ENCODE measurements at regions not wholly inside any gene's neighbourhood (a gene's known extent, or its start where the extent isn't known, plus 50 kb on each side); places are given as distances from the start of the nearest gene placed in this dataset.
"Not testable (repeated sequence)": the region's sequence is repeated elsewhere in the genome, so short reads cannot be mapped to it uniquely, and the experiment has no call there.

GRCh38 chr10:61040399-61041016, 96.5 kb upstream of the RHOBTB1 start:
- no peak for DNase-seq

DNA sequence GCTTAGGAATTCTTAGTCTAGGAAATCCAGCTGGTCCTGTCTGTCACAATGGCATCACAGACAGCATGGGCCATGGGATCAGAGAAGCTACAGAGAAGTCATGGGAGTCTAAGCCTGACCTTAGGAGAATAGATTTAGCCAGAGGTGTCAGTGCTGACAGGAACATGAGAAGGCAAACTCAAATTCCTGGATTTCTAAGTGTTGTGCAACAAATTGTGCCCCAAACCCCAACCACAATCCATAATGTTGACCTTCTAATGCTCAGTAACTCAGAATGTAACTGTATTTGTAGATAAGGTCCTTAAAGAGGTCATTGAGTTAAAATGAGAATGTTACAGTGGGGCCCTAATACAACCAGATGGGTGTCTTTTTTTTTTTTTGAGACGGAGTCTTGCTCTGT, 95.9 kb upstream of the RHOBTB1 start:
- no peak for DNase-seq

GRCh38 chr10:61037261-61037830, 93.4 kb upstream of the RHOBTB1 start:
- DNase-seq = not testable (repeated sequence)

DNA sequence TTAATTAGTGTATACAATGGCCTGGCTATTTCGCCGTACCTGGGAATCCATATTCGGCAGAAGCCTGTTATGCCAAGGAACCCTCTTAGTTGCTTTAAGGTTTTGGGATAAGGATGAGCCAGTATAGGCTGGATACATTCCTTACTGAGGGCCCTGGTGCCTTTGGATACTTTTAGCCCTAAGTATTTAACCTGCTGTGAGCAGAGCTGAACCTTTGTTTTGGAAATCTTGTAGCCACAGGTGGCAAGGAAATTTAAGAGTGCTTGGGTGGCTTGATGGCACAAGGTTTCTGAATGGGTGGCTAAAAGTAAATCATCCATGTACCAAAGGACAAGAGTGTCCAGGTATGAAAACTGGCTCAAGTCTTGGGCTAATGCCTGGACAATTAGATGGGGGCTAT, 92.2 kb upstream of the RHOBTB1 start:
- DNase-seq = not testable (repeated sequence)

- no peak for DNase-seq
These were observed 87.4 kb upstream of the RHOBTB1 start for GRCh38 chr10:61031341-61031740.

DNA sequence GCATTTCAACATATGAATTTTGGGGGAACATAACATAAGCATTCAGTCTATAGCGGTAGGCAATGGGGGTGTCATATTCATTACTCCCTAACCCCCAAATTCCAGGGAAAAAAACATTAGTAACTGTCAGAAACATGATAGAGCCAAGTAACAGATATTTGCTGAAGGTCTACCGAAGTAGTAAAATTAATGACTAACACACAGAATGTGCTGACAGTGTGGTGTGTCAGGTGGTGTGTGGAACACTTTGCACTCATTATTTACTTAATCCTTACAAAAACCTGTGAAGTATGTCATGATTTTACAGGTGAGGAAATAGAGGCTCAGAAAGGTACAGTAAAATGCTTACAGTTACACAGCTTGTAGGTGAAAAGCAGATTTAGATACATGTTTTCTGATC, 85.4 kb upstream of the RHOBTB1 start:
- no peak for DNase-seq

DNA sequence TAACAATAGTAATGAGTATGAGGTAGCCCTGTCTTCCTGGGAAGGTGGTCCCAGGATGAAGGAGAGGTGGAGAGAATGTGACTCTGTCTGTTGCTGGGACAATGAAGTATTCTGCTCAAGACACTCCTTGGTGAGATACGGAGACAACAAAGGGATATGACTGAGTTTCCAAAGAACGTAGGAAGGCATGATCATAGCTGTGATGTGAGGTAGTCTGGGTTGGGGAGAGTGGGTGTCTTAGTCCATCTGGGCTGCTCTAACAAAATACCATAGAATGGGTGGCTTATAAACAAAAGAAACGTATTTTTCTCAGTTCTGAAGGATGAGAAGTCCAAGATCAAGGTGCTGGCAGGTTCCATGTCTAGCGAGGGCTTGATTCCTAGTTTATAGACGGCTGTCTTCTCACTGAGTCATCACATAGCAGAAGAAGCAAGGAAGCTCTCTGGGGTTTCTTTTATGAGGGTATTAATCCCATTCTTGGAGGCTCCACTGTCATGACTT, 84.9 kb upstream of the RHOBTB1 start:
- no peak for DNase-seq

DNA sequence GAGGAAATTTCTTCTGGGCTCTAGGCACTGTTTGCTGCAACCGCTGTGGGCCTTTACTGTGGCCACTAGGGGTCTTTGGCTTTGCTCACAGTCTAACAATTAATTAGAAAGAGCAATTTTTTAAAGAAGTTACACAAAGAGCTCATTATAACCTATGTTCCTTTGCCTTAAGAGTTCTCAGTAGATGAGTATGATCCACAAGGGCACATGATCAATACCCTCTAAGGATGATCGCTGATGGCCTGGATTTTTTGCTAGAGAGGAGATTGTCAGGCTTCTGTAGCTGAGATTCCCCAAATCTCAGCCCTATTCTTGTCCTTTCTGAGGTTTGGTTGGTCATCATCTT, 80.8 kb upstream of the RHOBTB1 start:
- no peak for DNase-seq

DNA sequence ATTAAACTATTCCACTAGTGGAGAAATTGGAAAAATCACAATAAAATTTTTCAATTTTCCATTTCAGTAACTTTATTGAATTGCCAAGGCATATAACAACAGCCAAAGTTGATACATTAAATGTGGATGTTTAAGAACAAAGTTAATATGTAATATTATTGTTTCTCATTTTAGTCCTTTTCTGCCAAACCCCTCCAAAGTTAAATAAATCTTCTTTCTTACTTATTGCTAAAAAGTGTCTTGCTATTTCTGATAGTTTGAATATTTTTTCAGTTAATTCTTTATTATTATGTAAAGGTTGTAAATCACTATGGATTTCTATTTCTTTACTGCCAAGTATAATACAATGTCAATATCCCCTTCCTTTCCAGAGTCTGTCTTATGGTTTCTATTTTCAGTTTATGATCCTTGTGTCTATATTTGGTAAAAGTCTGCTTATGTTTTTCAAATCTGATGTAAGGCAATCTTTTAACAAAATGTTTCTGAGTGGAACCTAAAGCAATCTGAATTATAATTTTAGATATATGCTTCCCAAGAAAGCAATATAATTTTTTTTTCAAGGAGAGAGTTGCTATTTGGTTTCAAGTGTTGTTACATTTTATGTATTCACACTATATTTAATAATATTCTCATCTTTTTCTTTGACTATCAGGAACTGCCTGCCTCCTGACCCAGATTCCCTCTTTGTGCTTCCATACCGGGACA, 80.3 kb upstream of the RHOBTB1 start:
- no peak for DNase-seq

DNA sequence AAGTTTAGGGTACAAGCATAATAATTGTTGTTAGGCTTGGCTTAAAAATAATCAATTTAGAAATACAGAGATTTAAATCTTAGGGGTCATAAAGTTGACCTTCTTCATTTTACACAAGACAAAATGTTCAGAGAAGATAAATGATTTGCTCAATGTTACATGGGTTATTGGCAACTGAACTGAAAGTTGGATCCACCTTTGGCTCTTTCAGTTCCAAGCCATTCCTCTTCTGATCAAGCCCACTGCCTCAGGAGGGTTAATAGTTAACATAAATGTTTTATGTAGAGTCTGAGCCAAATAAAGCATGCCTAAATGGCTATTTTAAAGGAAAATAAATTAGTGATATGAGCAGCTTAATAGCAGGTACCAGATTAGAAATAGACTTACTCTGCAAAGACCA, 79.1 kb upstream of the RHOBTB1 start:
- DNase-seq = no peak

DNA sequence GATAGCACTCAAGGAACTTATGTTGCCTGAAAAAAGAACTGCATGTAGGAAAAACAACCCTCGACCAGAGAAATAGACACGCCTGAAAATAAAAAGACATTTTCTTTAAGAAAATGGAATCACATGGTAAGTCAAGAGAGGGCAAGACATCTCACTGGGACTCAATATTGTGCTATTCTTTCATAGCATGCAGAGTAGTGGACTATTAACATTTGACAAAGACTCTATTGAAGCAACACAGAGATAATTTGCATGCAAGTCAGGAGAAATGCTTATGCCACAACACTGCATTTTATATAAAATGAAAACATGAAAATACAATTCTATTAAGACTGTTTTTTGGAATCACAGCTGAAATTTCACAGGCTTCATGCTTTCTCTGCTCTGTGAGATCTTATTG, 77.9 kb upstream of the RHOBTB1 start:
- no peak for DNase-seq

DNA sequence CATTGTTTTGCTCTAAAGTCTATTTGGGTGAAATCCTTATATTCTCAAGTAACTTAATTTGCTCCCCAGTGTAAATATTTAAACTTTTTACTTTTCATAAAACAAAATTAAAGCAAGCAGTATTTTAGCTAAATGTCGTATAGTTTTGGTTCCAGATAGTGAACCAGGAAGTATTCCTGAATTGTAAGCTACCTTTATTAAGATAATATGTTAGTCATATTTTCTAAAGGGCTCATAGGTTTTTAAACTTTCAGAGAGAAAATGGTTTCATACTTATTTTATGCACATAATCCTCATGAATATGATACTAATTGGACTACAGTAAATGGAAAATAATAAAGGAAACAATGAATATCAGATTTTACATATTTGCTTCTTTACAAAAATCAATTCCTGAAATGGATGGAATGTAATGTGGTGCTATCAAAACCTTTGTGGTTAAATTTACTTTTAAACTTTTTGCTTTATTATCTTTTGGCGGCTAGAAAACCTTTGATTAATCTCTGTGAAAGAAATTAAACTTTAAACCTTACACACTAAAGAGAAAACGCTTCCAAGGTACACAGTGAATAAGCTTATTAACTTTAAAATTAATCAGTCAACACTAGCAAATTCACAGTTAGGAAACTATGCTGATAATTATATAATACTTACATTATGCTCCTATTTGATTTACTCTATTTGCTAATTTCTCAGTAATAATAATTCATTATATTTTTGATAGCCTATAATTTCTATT, 76.6 kb upstream of the RHOBTB1 start:
- no peak for DNase-seq

- no peak for DNase-seq
These were observed 74.2 kb upstream of the RHOBTB1 start for GRCh38 chr10:61018146-61018545.

GRCh38 chr10:61016630-61017029, 72.6 kb upstream of the RHOBTB1 start:
- no peak for DNase-seq

- no peak for DNase-seq
These were observed 72.0 kb upstream of the RHOBTB1 start for GRCh38 chr10:61016007-61016406.

- DNase-seq = no peak
These were observed 66.9 kb upstream of the RHOBTB1 start for GRCh38 chr10:61010863-61011262.

- DNase-seq = not testable (repeated sequence)
These were observed 59.1 kb upstream of the RHOBTB1 start for GRCh38 chr10:61003069-61003468.

GRCh38 chr10:61001731-61002122, 57.7 kb upstream of the RHOBTB1 start:
- DNase-seq = no peak

DNA sequence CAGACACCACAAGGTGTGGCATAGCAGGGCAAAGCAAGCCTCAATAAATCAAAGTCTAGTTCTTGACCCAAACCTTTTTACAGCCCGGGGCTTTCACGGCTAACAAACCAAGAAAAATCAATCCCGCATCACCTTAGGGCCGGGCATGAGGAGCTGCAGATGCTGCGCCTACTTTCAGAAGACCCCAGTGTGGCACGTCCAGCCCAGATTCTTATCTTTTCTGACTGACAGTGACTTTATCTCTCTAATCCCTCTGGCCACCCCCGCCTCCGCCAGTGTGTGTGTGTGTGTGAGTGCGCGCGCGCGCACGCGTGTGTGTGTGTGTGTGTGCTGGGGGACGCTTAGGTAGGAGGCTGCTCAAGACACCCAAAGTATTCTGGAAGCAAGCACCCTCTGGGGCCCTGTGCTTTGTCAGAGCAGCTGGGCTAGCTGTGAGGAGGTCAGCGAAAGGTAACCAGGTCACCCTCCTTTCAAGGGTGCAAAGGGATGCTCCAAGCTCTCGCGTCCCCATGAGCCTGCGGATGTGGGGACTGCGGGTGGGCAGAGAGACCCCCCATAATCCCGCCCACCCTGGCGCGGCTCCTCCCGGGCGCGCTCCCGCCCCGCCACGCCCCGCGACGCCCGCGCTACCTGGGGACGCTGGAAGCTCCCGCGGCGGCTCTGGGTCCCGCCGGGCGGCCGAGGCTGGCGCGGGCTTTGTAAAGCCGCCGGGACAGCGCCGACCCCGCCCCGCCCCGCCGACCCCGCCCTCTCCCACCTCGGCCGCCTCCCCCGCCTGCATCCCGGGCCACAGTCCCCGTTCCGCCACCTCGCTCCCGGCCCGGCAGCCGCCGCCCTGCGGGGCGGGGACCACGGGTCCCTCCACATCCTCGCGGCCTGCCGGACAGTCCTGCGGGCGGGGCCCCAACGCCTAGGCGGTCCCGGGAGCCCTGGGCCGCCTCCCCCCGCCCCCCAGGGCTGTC, 57.1 kb upstream of the RHOBTB1 start:
- no peak for DNase-seq

DNA sequence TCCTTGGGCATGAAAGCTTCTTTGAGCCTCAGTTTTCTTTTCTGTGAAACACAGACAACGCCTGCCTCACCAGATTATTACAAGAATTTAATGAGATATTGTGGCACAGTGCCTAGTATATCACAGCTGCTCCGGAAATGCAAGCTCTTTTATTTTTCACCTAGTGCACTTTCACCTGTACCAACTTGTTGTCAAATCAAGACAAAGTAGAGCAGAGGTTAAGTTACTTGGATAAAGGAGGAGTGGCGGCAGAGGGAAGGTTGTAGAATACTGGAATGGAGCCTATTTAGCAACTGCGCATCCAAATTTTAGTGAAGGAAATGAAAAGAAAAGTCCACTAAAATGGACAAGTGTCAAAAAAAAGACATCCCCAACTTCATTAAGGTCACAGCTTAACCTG, 54.9 kb upstream of the RHOBTB1 start:
- DNase-seq = no peak

DNA sequence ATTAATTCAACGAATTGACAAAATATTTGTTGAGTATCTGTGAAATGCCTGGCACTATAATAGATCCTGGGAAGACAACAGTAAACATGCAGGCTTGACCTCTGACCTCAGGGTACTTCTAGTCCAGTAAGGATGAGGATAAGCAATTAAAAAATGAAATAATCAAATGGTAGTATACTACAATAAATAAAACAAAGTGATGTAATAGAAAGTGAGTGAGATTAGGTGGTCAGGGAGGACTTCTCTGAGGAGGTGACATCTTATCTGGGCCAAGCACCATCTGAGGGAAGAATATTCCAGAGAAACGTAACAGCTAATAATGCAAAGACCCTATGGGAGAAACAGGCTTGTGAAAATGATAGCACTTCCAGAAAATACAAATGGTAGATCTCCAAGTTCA, 50.1 kb upstream of the RHOBTB1 start:
- no peak for DNase-seq
